SJSA1 (cell line): ENCODE measurements at regions not wholly inside any gene's neighbourhood (a gene's known extent, or its start where the extent isn't known, plus 50 kb on each side); places are given as distances from the start of the nearest gene placed in this dataset.
"Not testable (repeated sequence)": the region's sequence is repeated elsewhere in the genome, so short reads cannot be mapped to it uniquely, and the experiment has no call there.

Source experiments
- DNase-seq, 2 experiments: peaks; one replicate each; pipeline ENCODE4 v3.0.0-alpha.2; 2015 to 2020; ENCODE audit warnings: low spot score in 2 of 2, low read depth in 1 of 2
- H3K27ac ChIP-seq: fragments of 250-450 bp; sonication (Bioruptor Pico); 2 replicates; pipeline ENCODE4 v1.5.1; 2020; ENCODE audit warnings: mild to moderate bottlenecking, moderate library complexity
- H3K27me3 ChIP-seq: fragments of 250-450 bp; sonication (Bioruptor Pico); replicated peaks from 2 replicates; pipeline ENCODE4 v1.5.1; 2020; ENCODE audit warnings: mild to moderate bottlenecking, moderate library complexity
- H3K36me3 ChIP-seq: fragments of 250-450 bp; sonication (Bioruptor Pico); 2 replicates; pipeline ENCODE4 v1.5.1; 2020; ENCODE audit warnings: mild to moderate bottlenecking
- H3K4me1 ChIP-seq: fragments of 250-450 bp; sonication (Bioruptor Pico); replicated peaks from 2 replicates; pipeline ENCODE4 v1.6.1; 2021; ENCODE audit warnings: mild to moderate bottlenecking
- H3K4me3 ChIP-seq: fragments of 250-450 bp; sonication (Bioruptor Pico); 2 replicates; pipeline ENCODE4 v1.5.1; 2020; ENCODE audit warnings: mild to moderate bottlenecking
- H3K9me3 ChIP-seq: fragments of 250-450 bp; sonication (Bioruptor Pico); replicated peaks from 2 replicates; pipeline ENCODE4 v1.5.1; 2020; ENCODE audit warnings: mild to moderate bottlenecking

DNA sequence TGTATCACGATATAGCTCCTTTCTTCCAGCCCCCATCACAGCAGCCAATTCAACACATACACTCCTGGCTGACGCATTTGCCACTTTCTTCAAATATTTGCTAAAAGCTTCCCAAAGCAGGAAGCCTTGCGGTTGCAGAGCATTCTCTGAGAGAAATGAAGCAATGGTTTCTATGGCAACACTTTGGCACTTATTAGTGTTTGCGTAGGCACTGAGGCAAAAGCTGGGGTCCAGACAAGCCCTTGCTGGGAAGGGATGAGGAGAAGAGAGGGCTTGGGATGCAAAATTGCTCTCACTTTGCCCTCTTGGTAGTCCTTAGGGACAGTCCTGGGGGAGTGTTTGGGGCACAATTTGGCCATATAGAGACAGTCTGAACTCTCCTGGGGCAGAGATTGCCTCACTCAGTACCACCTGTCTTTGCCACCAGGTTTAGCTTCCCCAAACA lies 55.0 kb upstream of the PAK3 start:
- DNase-seq = peak; percentile 58 to 63
- no peaks in the 10 kb centered on the region for H3K27me3 ChIP-seq
- H3K36me3 ChIP-seq = no peaks in the 10 kb centered on the region
- no peak overlapping the region for H3K4me3 ChIP-seq
- H3K27ac ChIP-seq = peak overlapping the region; percentile 85
- peaks cover 13% of the 10 kb centered on the region for H3K4me1 ChIP-seq
- H3K9me3 ChIP-seq = no peaks in the 10 kb centered on the region

DNA sequence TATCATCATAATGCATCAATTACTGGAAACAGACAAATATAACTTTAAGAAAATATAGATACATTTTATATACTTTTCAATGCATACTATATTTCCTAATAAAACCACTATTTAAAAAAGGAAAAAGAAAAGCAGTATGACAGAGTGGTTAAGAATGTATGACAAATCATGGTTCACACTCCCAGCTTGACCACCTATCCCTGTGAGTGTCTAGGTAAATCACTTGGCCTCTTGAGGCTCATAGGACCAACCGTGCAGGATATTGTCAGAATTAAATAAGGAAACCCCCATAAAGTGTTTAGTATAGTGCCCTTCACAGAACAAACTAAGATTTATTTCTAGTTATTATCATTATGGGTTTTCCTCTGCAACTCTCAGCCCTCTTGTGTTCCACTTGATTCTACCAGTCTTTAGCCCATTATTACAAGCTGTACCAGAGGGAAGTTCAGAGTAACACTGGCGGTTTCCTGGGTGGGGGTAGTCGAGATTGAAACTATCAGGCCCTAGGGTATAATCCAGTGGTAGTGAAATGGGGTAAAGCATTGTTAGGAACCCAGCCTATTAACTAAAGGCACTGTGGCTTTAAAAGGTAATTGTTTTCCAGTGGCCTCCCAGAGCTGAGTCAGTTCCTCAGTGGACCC lies 55.5 kb upstream of the PAK3 start:
- no peak for DNase-seq
- Histone ChIP-seq H3K36me3 (no peaks in the 10 kb centered on the region), H3K27me3 (no peaks in the 10 kb centered on the region), H3K4me1 (peaks cover 13% of the 10 kb centered on the region), H3K9me3 (no peaks in the 10 kb centered on the region), H3K27ac (peak overlapping the region; percentile 85), H3K4me3 (no peak overlapping the region)

DNA sequence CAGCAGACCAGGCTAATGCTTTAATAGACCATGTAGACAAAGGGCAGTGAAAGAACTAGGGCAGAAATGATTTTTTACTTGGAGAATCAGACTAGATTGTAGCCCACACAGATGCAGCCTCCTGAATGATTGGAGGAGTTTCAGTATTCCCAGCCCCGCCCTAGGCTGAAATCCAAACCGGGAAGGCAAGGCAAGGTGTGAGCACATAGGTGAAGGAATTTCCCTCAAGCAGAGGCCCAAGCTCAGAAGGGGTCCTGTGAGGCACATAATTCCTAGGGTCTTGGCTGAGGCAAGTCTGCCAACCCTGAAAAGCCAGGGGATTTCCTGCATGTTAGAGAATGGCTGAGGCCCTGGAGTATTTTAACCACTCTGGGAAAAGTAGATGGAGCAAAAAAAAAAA lies 56.4 kb upstream of the PAK3 start:
- H3K27ac ChIP-seq = no peak overlapping the region
- DNase-seq = no peak

DNA sequence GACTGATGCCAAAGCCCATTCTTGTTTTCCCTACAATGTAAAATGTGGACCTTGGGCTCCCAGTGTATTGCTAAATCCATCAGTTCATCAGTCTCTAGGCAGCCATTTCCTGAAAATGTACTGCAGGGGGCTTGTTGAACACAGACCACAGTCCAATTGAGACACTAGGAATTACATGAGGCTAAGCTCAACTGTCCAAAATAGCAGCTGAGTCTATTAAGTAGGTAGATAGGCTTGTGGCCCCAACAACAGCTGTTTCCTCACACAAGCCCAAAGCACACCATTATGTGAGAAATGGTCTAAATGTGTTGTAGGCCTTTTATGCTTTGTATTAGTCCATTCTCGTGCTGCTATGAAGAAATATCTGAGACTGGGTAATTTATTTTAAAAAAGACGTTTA lies 60.0 kb upstream of the PAK3 start:
- Histone ChIP-seq H3K27ac (no peak overlapping the region), H3K4me1 (peaks cover 9% of the 10 kb centered on the region), H3K9me3 (no peaks in the 10 kb centered on the region), H3K36me3 (no peaks in the 10 kb centered on the region), H3K27me3 (no peaks in the 10 kb centered on the region), H3K4me3 (no peak overlapping the region)
- no peak for DNase-seq

More for the DNA sequence above, 56.4 kb upstream of the PAK3 start:
- no peaks in the 10 kb centered on the region for H3K9me3 ChIP-seq
- H3K27me3 ChIP-seq = no peaks in the 10 kb centered on the region
- no peak overlapping the region for H3K4me3 ChIP-seq
- no peaks in the 10 kb centered on the region for H3K36me3 ChIP-seq
- peaks cover 13% of the 10 kb centered on the region for H3K4me1 ChIP-seq

DNA sequence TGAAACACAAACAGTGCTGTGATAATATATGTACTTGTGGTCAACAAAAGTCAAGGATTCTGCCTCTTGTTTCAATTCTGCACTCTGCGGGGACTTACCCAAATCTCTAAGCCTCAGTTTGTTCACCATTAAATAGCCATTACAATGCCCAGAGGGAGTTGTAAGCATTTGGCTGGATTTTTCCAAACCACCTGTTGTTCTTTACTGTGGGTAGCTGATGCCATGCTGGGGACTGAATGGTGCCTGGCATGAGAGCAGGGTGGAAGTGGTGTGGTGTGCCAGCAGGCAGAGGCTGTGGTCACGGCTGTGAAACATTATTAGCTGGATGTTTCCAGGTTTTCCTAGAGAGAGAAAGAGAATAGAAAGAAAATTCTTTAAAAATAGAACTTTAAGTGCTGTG lies 60.7 kb upstream of the PAK3 start:
- peaks cover 3% of the 10 kb centered on the region for H3K4me1 ChIP-seq

DNA sequence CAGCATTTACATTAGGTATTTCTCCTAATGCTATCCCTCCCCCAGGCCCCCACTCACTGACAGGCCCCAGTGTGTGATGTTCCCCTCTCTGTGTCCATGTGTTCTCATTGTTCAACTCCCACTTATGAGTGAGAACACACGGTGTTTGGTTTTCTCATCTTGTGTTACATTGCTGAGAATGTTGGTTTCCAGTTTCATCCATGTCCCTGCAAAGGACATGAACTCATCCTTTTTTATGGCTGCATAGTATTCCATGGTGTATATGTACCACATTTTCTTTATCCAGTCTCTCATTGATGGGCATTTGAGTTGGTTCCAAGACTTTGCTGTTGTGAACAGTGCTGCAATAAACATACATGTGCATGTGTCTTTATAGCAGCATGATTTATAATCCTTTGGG lies 73.0 kb upstream of the PAK3 start:
- not testable (repeated sequence) for H3K27me3 ChIP-seq, H3K9me3 ChIP-seq, H3K36me3 ChIP-seq, H3K4me3 ChIP-seq, H3K4me1 ChIP-seq, DNase-seq, H3K27ac ChIP-seq

More for the DNA sequence above, 60.7 kb upstream of the PAK3 start:
- Histone ChIP-seq H3K9me3 (no peaks in the 10 kb centered on the region), H3K27ac (no peak overlapping the region), H3K4me3 (no peak overlapping the region), H3K27me3 (no peaks in the 10 kb centered on the region), H3K36me3 (no peaks in the 10 kb centered on the region)
- DNase-seq = no peak

DNA sequence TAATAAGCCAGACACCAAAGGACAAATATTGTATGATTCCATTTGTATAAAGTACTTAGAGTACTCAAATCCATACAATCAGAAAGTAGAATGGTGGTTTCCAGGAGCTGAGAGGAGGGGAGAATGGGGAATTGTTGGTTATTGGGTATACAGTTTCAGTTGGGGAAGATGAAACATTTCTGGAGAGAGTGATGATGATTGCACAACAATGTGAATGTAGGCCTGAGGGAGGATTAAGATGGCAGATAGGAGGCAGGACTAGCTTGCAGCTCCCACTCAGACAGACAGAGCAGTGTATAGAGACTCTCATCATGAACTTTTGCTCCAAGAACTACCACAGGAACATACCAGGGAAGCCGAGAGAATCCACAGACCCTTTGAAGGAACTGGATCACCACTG lies 75.7 kb upstream of the PAK3 start:
- no peak for DNase-seq
- Histone ChIP-seq H3K36me3 (no peaks in the 10 kb centered on the region), H3K9me3 (no peaks in the 10 kb centered on the region), H3K4me1 (no peaks in the 10 kb centered on the region), H3K4me3 (no peak overlapping the region), H3K27ac (no peak overlapping the region), H3K27me3 (no peaks in the 10 kb centered on the region)

DNA sequence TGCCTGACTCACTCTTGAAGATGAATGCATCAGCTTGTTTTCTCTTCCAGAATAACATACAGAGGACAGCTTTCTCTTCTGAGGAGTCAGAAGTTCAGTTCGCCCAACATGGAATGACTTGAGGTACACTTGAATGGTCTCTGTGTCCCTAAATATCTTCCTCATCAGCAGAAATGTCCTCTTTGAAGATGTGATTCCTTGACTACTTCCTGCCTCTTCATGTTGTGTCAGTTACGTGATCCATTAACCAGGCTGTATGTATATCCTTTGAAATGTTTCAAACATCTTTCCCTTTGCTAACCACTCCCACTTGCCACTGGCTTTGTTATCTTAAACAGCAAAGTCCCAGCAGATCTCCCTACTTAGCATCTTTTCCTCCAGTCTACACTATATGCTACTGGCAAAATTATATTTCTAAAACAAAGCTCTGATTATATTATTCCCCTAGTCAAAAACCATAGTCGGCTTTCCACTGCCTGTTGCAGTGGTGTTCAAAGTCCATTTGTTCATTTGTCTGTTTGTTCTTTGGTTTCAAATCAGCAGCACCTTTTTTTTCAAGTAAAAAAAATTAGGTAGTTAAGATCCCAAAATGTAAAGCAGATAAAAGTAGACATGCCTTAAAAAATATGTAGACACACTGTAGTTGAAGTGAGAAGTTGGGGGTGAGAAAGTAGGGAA lies 82.1 kb upstream of the PAK3 start:
- H3K27ac ChIP-seq = no peak overlapping the region

DNA sequence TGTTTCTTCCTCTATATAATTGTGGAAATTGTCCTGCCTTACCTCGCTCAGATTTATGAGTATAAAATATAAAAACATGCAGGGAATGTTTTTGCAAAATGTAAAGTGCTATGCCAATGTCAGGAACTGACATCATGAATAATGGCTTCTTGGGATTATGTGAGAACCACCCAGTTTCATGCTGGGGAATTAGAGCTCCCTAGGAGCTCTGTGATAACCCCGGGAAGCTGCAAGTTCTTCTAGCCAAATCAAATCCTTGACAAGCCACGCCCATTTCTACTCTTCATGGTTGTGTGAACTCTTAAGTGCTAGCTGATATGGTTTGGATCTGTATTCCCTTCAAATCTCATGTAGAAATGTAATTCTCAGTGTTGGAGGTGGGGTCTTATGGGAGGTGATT lies 85.9 kb upstream of the PAK3 start:
- Histone ChIP-seq H3K4me1 (no peaks in the 10 kb centered on the region), H3K9me3 (no peaks in the 10 kb centered on the region), H3K27me3 (no peaks in the 10 kb centered on the region), H3K36me3 (no peaks in the 10 kb centered on the region), H3K4me3 (no peak overlapping the region), H3K27ac (no peak overlapping the region)
- no peak for DNase-seq

More for the DNA sequence above, 82.1 kb upstream of the PAK3 start:
- H3K4me3 ChIP-seq = no peak overlapping the region
- H3K36me3 ChIP-seq = no peaks in the 10 kb centered on the region
- H3K9me3 ChIP-seq = no peaks in the 10 kb centered on the region
- no peak for DNase-seq
- H3K27me3 ChIP-seq = no peaks in the 10 kb centered on the region
- H3K4me1 ChIP-seq = no peaks in the 10 kb centered on the region

DNA sequence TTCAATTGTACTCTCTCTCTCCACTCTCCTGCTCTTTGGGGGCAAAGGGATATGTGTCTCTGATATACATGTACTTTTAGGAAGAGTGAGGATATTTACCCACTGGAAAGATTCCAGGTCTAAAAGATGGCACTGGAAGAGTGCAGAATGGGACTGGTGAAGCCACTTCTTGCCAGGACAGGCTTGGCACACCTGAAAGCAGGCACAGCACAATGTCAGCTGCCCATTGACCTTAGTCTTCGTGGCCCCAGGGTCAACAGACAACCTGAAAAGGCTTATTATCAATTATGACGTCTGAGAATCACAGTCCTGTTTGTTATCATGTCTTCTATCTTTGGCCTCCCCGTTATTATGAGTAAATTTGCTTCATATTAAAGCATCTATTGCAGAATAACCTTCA lies 86.7 kb upstream of the PAK3 start:
- Histone ChIP-seq H3K27ac (no peak overlapping the region), H3K27me3 (no peaks in the 10 kb centered on the region), H3K9me3 (no peaks in the 10 kb centered on the region), H3K4me3 (no peak overlapping the region), H3K36me3 (no peaks in the 10 kb centered on the region), H3K4me1 (no peaks in the 10 kb centered on the region)
- DNase-seq = no peak

DNA sequence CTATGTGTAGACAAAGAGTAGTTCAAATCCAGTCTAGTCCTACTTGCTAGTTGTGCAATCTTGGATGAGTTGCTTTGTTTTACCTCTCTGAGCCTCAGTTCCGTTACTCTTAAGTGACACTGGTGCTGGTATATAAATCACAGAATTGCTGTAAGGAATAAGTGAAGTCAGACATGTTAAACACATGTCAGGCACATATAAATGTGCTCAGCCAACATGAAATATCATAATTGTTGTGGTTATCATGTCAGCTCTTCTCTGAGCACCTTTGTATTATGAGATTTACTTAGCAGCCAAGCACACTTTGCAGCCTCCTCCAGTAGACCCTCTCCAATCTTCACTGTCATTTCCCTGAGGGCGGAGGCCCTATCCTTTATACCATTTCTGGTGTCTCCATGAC lies 87.9 kb upstream of the PAK3 start:
- Histone ChIP-seq H3K4me1 (no peaks in the 10 kb centered on the region), H3K27me3 (no peaks in the 10 kb centered on the region), H3K27ac (no peak overlapping the region), H3K4me3 (no peak overlapping the region), H3K9me3 (no peaks in the 10 kb centered on the region), H3K36me3 (no peaks in the 10 kb centered on the region)
- DNase-seq = no peak

DNA sequence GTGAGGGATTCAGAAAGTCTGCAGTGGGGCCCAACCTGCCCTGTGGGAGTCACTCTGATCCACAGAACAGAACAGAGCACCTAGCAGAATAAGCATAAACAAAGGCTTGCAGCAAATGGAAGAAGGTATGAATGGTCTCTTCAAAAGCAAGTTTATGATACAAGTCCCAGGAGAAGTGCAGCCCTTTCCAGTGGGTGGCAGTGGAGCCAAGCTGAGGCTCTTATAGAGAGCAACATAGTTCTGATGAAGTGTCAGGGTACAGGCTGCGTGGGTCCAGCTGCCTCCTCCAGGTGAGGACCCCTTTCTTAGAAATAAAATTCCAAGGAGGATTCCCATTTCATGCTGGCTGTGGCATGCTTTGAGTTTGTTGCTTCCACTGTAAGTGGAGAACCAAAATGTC lies 88.8 kb upstream of the PAK3 start:
- no peaks in the 10 kb centered on the region for H3K4me1 ChIP-seq
- H3K9me3 ChIP-seq = no peaks in the 10 kb centered on the region
- H3K27me3 ChIP-seq = no peaks in the 10 kb centered on the region
- H3K36me3 ChIP-seq = no peaks in the 10 kb centered on the region
- DNase-seq = no peak
- H3K27ac ChIP-seq = no peak overlapping the region
- H3K4me3 ChIP-seq = no peak overlapping the region

DNA sequence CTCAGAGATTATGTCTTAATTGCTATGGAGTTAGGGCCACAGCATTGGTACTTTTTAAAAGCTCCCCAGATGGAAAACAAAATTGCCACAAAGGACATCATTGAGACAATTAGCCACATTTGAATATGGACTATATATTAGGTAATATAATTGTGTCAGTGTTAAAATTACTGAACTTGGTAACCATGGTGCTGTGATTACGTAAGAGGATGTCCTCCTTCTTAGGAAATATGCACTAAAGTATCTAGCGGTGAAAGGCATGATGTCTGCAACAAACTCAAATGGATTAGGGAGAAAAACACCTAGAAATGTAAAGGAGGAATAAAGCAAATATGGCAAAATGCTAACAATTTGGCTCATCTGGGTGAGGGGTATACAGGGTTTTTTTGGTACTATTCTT lies 89.9 kb upstream of the PAK3 start:
- H3K4me1 ChIP-seq = no peaks in the 10 kb centered on the region
- no peaks in the 10 kb centered on the region for H3K36me3 ChIP-seq
- no peaks in the 10 kb centered on the region for H3K27me3 ChIP-seq
- DNase-seq = no peak
- H3K27ac ChIP-seq = no peak overlapping the region
- no peak overlapping the region for H3K4me3 ChIP-seq
- H3K9me3 ChIP-seq = no peaks in the 10 kb centered on the region

DNA sequence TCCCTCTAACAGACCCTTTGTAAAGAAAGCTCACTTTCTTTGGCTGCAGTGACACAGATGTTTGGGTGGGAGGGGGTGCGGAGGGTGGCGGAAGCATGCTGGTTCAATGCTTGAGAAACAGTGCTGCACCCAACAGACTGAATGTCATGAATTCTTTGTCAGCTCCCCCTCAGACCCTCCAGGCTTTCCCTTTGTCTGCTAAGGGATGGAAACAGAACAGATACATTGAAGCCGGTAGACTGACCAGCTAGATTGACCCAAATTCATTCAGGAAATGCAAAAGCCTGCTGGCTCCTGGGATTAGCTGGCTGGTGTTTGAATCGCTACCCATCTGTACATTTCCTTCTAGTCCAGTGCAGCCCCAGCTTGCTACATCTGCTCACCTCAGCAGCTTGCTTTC lies 90.8 kb upstream of the PAK3 start:
- Histone ChIP-seq H3K27ac (no peak overlapping the region), H3K36me3 (no peaks in the 10 kb centered on the region), H3K4me1 (no peaks in the 10 kb centered on the region), H3K9me3 (no peaks in the 10 kb centered on the region), H3K27me3 (no peaks in the 10 kb centered on the region), H3K4me3 (no peak overlapping the region)
- no peak for DNase-seq

DNA sequence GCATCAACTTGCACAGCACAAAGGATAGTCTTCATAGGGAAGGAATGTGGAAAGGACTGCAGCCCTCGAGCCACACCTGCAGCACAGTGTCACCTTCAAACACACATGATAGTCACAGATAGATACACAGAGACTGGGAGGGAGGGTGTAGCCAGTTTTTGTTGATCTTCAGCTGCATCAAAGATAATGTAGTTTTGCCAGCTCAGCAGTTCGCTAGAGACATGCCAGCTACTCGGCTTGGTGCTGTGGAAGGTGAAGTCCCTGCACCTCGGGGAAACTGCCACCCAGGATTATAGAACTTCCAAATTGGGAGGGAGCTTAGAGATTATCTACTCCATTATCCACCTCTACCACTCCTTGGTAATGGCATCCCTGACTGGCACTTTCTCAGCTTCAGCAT lies 92.9 kb upstream of the PAK3 start:
- Histone ChIP-seq H3K27me3 (no peaks in the 10 kb centered on the region), H3K4me3 (no peak overlapping the region), H3K9me3 (no peaks in the 10 kb centered on the region), H3K27ac (no peak overlapping the region), H3K36me3 (no peaks in the 10 kb centered on the region), H3K4me1 (no peaks in the 10 kb centered on the region)
- DNase-seq = no peak
